ENCODE measurements at regions not wholly inside any gene's neighbourhood (a gene's known extent, or its start where the extent isn't known, plus 50 kb on each side); places are given as distances from the start of the nearest gene placed in this dataset.

DNA sequence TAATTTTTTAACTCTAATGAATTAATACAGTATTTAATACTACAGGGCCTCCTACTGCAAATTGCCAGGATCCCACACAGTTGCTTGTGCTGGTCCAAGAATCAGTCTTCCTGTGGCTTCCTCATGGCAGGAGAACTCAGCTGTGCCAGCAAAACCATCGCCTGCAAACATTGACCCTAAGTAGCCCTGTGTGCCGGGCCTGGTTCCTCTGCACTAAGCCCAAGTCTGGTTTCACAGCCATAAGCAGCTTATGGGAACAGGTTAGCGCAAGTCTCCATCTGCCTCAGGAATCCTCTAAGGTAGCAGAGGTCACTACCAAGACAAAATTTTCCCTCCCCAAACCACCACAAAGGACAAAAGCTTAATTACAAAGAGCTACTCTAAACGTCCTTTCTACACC is 216.6 kb downstream of the PLA2G4A start:
- no peaks in the 10 kb centered on the region for H3K79me2 ChIP-seq (replicated peaks; ENCODE audit: insufficient read depth, low read length)
- no peaks in the 10 kb centered on the region for H3K9me2 ChIP-seq (ENCODE audit: insufficient read depth, low read length)
- H3K4me3 ChIP-seq (ENCODE audit: low read length) = no peak overlapping the region
- TF ChIP-seq RAD21 (conservative IDR thresholded peaks at IDR 0.05) = no peak
- TF ChIP-seq, protein P1, sequence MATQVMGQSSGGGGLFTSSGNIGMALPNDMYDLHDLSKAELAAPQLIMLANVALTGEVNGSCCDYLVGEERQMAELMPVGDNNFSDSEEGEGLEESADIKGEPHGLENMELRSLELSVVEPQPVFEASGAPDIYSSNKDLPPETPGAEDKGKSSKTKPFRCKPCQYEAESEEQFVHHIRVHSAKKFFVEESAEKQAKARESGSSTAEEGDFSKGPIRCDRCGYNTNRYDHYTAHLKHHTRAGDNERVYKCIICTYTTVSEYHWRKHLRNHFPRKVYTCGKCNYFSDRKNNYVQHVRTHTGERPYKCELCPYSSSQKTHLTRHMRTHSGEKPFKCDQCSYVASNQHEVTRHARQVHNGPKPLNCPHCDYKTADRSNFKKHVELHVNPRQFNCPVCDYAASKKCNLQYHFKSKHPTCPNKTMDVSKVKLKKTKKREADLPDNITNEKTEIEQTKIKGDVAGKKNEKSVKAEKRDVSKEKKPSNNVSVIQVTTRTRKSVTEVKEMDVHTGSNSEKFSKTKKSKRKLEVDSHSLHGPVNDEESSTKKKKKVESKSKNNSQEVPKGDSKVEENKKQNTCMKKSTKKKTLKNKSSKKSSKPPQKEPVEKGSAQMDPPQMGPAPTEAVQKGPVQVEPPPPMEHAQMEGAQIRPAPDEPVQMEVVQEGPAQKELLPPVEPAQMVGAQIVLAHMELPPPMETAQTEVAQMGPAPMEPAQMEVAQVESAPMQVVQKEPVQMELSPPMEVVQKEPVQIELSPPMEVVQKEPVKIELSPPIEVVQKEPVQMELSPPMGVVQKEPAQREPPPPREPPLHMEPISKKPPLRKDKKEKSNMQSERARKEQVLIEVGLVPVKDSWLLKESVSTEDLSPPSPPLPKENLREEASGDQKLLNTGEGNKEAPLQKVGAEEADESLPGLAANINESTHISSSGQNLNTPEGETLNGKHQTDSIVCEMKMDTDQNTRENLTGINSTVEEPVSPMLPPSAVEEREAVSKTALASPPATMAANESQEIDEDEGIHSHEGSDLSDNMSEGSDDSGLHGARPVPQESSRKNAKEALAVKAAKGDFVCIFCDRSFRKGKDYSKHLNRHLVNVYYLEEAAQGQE (IDR thresholded peaks at IDR 0.05; ENCODE audit: borderline replicate concordance) = no peak
- TF ChIP-seq EP300 (conservative IDR thresholded peaks at IDR 0.05; ENCODE audit: poor library complexity, severe bottlenecking) = no peak
- no peak for TF ChIP-seq TAF1 (IDR thresholded peaks at IDR 0.05; ENCODE audit: low read depth)
- TF ChIP-seq POLR2AphosphoS5 (IDR thresholded peaks at IDR 0.05) = no peak
- TF ChIP-seq EZH2 (IDR thresholded peaks at IDR 0.05; ENCODE audit: borderline replicate concordance, insufficient read depth, low read length, poor library complexity, severe bottlenecking) = no peak
- TF ChIP-seq SMC3 (conservative IDR thresholded peaks at IDR 0.05; ENCODE audit: poor library complexity) = no peak
- TF ChIP-seq CTCF (IDR thresholded peaks at IDR 0.05; ENCODE audit: poor library complexity, severe bottlenecking) = no peak
- no peak for TF ChIP-seq MXI1 (conservative IDR thresholded peaks at IDR 0.05; ENCODE audit: poor library complexity, severe bottlenecking)
- H3K27ac ChIP-seq (ENCODE audit: low read length) = no peak overlapping the region
- H3K27me3 ChIP-seq (ENCODE audit: insufficient read depth, low read depth, low read length) = no peaks in the 10 kb centered on the region
- H4K20me1 ChIP-seq (ENCODE audit: insufficient read depth) = no peaks in the 10 kb centered on the region
- no peaks in the 10 kb centered on the region for H3F3A ChIP-seq (ENCODE audit: insufficient read depth, low read length, poor library complexity, severe bottlenecking)
- H2AFZ ChIP-seq (ENCODE audit: low read depth, low read length) = no peak overlapping the region
- no peak overlapping the region for H3K9ac ChIP-seq (ENCODE audit: low read length)
- no peaks in the 10 kb centered on the region for H3K36me3 ChIP-seq (ENCODE audit: insufficient read depth, low read length)
- H3K9me3 ChIP-seq (ENCODE audit: low read length) = no peaks in the 10 kb centered on the region
- H3K4me2 ChIP-seq (ENCODE audit: low read length) = no peak overlapping the region

GRCh38 chr1:187046293-187046692 is 217.5 kb downstream of the PLA2G4A start:
- Histone ChIP-seq H3K4me2 (ENCODE audit: low read length) (no peak overlapping the region), H3K9me2 (ENCODE audit: insufficient read depth, low read length) (no peaks in the 10 kb centered on the region), H3K36me3 (ENCODE audit: insufficient read depth, low read length) (no peaks in the 10 kb centered on the region), H3K27ac (ENCODE audit: low read length) (no peak overlapping the region), H4K20me1 (ENCODE audit: insufficient read depth) (no peaks in the 10 kb centered on the region), H3K9me3 (ENCODE audit: low read length) (no peaks in the 10 kb centered on the region), H3F3A (ENCODE audit: insufficient read depth, low read length, poor library complexity, severe bottlenecking) (no peaks in the 10 kb centered on the region), H3K27me3 (ENCODE audit: insufficient read depth, low read depth, low read length) (no peaks in the 10 kb centered on the region), H2AFZ (ENCODE audit: low read depth, low read length) (no peak overlapping the region), H3K79me2 (replicated peaks; ENCODE audit: insufficient read depth, low read length) (no peaks in the 10 kb centered on the region), H3K9ac (ENCODE audit: low read length) (no peak overlapping the region), H3K4me3 (ENCODE audit: low read length) (no peak overlapping the region)
- TF ChIP-seq EP300 (conservative IDR thresholded peaks at IDR 0.05; ENCODE audit: poor library complexity, severe bottlenecking) (no peak), EZH2 (IDR thresholded peaks at IDR 0.05; ENCODE audit: borderline replicate concordance, insufficient read depth, low read length, poor library complexity, severe bottlenecking) (no peak), POLR2AphosphoS5 (IDR thresholded peaks at IDR 0.05) (no peak), TAF1 (IDR thresholded peaks at IDR 0.05; ENCODE audit: low read depth) (no peak), RAD21 (conservative IDR thresholded peaks at IDR 0.05) (no peak), SMC3 (conservative IDR thresholded peaks at IDR 0.05; ENCODE audit: poor library complexity) (no peak), CTCF (IDR thresholded peaks at IDR 0.05; ENCODE audit: poor library complexity, severe bottlenecking) (no peak), MXI1 (conservative IDR thresholded peaks at IDR 0.05; ENCODE audit: poor library complexity, severe bottlenecking) (no peak)
- TF ChIP-seq, protein P1 (IDR thresholded peaks at IDR 0.05; ENCODE audit: borderline replicate concordance) = no peak
